H1 (cell line): ENCODE measurements at regions not wholly inside any gene's neighbourhood (a gene's known extent, or its start where the extent isn't known, plus 50 kb on each side); places are given as distances from the start of the nearest gene placed in this dataset.

Source experiments
- CTCF ChIA-PET: fragments of 300-600 bp; sonication (Branson Sonifier 250); formaldehyde crosslinking; loops from one replicate; lab custom pipeline; 2021; ENCODE audit not compliant: partially characterized antibody; lab: Charles Lee
- POLR2A ChIA-PET: fragments of 300-600 bp; sonication (Branson Sonifier 250); formaldehyde crosslinking; loops from one replicate; lab custom pipeline; 2021; ENCODE audit warnings: inconsistent platforms; ENCODE audit not compliant: partially characterized antibody; lab: Charles Lee
- DNase-seq, 2 experiments: peaks; one replicate each; pipeline versions ENCODE4 v3.0.0 to v3.0.0-alpha.2; 2010 to 2022; ENCODE audit warnings: low spot score in 2 of 2, low read depth in 1 of 2, mixed read lengths in 1 of 2
- FAIRE-seq: peaks from 2 replicates; lab custom pipeline; 2011; peaks lifted over from hg19 to GRCh38; lab: Jason Lieb, UNC
- H2AFZ ChIP-seq: 2 replicates; pipeline ENCODE4 v1.8.1; 2012; ENCODE audit warnings: low read length, inconsistent platforms
- H2AK5ac ChIP-seq: 2 replicates; pipeline ENCODE4 v1.6.1; 2013; ENCODE audit warnings: low read depth, low read length
- H2BK120ac ChIP-seq: replicated peaks from 2 replicates; pipeline ENCODE3; 2013; ENCODE audit warnings: low read depth, low read length, inconsistent platforms
- H2BK12ac ChIP-seq: 2 replicates; pipeline ENCODE4 v1.6.1; 2013; ENCODE audit warnings: low read depth, low read length
- H2BK15ac ChIP-seq: 2 replicates; pipeline ENCODE4 v1.6.1; 2013; ENCODE audit warnings: low read length
- H2BK20ac ChIP-seq: 2 replicates; pipeline ENCODE4 v1.6.1; 2013; ENCODE audit warnings: low read length
- H2BK5ac ChIP-seq: 2 replicates; pipeline ENCODE4 v1.6.1; 2013; ENCODE audit warnings: low read depth, low read length
- H3K14ac ChIP-seq: 2 replicates; pipeline ENCODE4 v1.6.1; 2013; ENCODE audit warnings: inconsistent platforms; ENCODE audit not compliant: insufficient read length
- H3K18ac ChIP-seq: 2 replicates; pipeline ENCODE4 v1.6.1; 2013; ENCODE audit warnings: low read length; ENCODE audit errors: extremely low read depth
- H3K23ac ChIP-seq: 2 replicates; pipeline ENCODE4 v1.6.1; 2013; ENCODE audit warnings: inconsistent platforms; ENCODE audit not compliant: insufficient read length
- H3K23me2 ChIP-seq: 2 replicates; pipeline ENCODE4 v1.6.1; 2013; ENCODE audit warnings: low read depth, low read length
- H3K27ac ChIP-seq: 2 replicates; pipeline ENCODE4 v1.6.1; 2011; ENCODE audit warnings: low read depth, low read length, inconsistent platforms
- H3K27me3 ChIP-seq, 4 experiments: replicated peaks in 1 of 4; 1 replicate in 1 of 4; 2 replicates in 3 of 4; pipeline versions ENCODE4 v1.6.1 to v1.8.1; 2011 to 2013; ENCODE audit warnings: low read length in 3 of 4, mild to moderate bottlenecking in 3 of 4, inconsistent platforms in 2 of 4, mixed read lengths in 2 of 4, moderate library complexity in 1 of 4; ENCODE audit not compliant: control insufficient read depth in 3 of 4, insufficient read depth in 3 of 4; ENCODE audit errors: extremely low read depth in 1 of 4
- H3K36me3 ChIP-seq, 4 experiments: 2 replicates each; pipeline versions ENCODE4 v1.6.1 to v1.8.1; 2011 to 2013; ENCODE audit warnings: mild to moderate bottlenecking in 4 of 4, low read length in 3 of 4, moderate library complexity in 2 of 4, control low read depth in 1 of 4, inconsistent platforms in 1 of 4; ENCODE audit not compliant: insufficient read depth in 4 of 4, control insufficient read depth in 2 of 4
- H3K4ac ChIP-seq: replicated peaks from 2 replicates; pipeline ENCODE3; 2013; ENCODE audit warnings: low read length, low read depth, mixed read lengths, inconsistent platforms; ENCODE audit not compliant: insufficient read length
- H3K4me1 ChIP-seq, 4 experiments: replicated peaks in 1 of 4; 1 replicate in 1 of 4; 2 replicates in 3 of 4; pipeline versions ENCODE4 v1.6.1 to v1.8.1; 2011 to 2013; ENCODE audit warnings: low read length in 3 of 4, inconsistent platforms in 2 of 4, mixed read lengths in 1 of 4; ENCODE audit not compliant: insufficient read depth in 4 of 4, control insufficient read depth in 3 of 4
- H3K4me2 ChIP-seq, 2 experiments: 2 replicates each; pipeline versions ENCODE4 v1.6.1 to v1.8.1; 2011 to 2013; ENCODE audit warnings: low read depth in 2 of 2, low read length in 2 of 2, control low read depth in 1 of 2, inconsistent platforms in 1 of 2, mild to moderate bottlenecking in 1 of 2; ENCODE audit not compliant: insufficient read depth in 1 of 2
- H3K4me3 ChIP-seq, 4 experiments: fragments of 200-600, 300-600 bp in 1 of 4; sonication (generic), shearing (Covaris generic), sonication (Bioruptor Twin) in 1 of 4; 2 replicates each; pipeline versions ENCODE4 v1.5.1 to v1.8.1; 2011 to 2016; ENCODE audit warnings: low read length in 4 of 4, low read depth in 3 of 4, control low read depth in 2 of 4, inconsistent platforms in 2 of 4, mild to moderate bottlenecking in 2 of 4, mixed read lengths in 1 of 4, moderate library complexity in 1 of 4; ENCODE audit not compliant: insufficient read depth in 2 of 4; ENCODE audit errors: extremely low read depth in 1 of 4
- H3K56ac ChIP-seq: replicated peaks from 2 replicates; pipeline ENCODE3; 2013; ENCODE audit warnings: low read depth, mild to moderate bottlenecking, mixed read lengths, low read length, inconsistent platforms; ENCODE audit not compliant: insufficient read length
- H3K79me1 ChIP-seq: 2 replicates; pipeline ENCODE4 v1.6.1; 2013; ENCODE audit warnings: low read depth, low read length, control low read depth
- H3K79me2 ChIP-seq, 2 experiments: 2 replicates each; pipeline versions ENCODE4 v1.6.1 to v1.8.1; 2012 to 2013; ENCODE audit warnings: low read length in 2 of 2, mild to moderate bottlenecking in 2 of 2, inconsistent platforms in 1 of 2; ENCODE audit not compliant: insufficient read depth in 2 of 2, control insufficient read depth in 1 of 2
- H3K9ac ChIP-seq, 4 experiments: replicated peaks in 1 of 4; 1 replicate in 1 of 4; 2 replicates in 3 of 4; pipeline versions ENCODE4 v1.6.1 to v1.8.1; 2011 to 2013; ENCODE audit warnings: low read depth in 3 of 4, low read length in 3 of 4, control low read depth in 2 of 4, mild to moderate bottlenecking in 2 of 4, moderate library complexity in 2 of 4, inconsistent platforms in 1 of 4; ENCODE audit errors: extremely low read depth in 1 of 4
- H3K9me3 ChIP-seq, 2 experiments: 2 replicates each; pipeline versions ENCODE4 v1.6.1 to v1.8.1; 2012 to 2013; ENCODE audit warnings: mild to moderate bottlenecking in 2 of 2, moderate library complexity in 2 of 2, control low read depth in 1 of 2, inconsistent platforms in 1 of 2, low read depth in 1 of 2, low read length in 1 of 2, mixed read lengths in 1 of 2; ENCODE audit not compliant: insufficient read depth in 2 of 2
- H4K20me1 ChIP-seq, 2 experiments: replicated peaks in 1 of 2; 2 replicates each; pipeline versions ENCODE3 to v1.8.1; 2011 to 2013; ENCODE audit warnings: inconsistent platforms in 2 of 2, low read length in 2 of 2, mild to moderate bottlenecking in 1 of 2; ENCODE audit not compliant: insufficient read depth in 2 of 2, control insufficient read depth in 1 of 2
- H4K5ac ChIP-seq: 2 replicates; pipeline ENCODE4 v1.6.1; 2013; ENCODE audit warnings: low read length, low read depth, mixed read lengths, inconsistent platforms; ENCODE audit not compliant: insufficient read length
- H4K8ac ChIP-seq: 2 replicates; pipeline ENCODE4 v1.8.0; 2013; ENCODE audit warnings: mild to moderate bottlenecking, moderate library complexity, low read length, inconsistent platforms; ENCODE audit not compliant: insufficient read depth; ENCODE audit errors: extremely low read depth
- H4K91ac ChIP-seq: replicated peaks from 2 replicates; pipeline ENCODE3; 2013; ENCODE audit warnings: low read length, mixed read lengths, inconsistent platforms; ENCODE audit not compliant: insufficient read length
- BCL11A ChIP-seq, 2 experiments: IDR thresholded peaks; one replicate each; pipeline ENCODE4 v1.6.1; 2011; ENCODE audit warnings: low read depth in 2 of 2, low read length in 2 of 2, mild to moderate bottlenecking in 2 of 2
- POLR2AphosphoS5 ChIP-seq: IDR thresholded peaks from 2 replicates; pipeline ENCODE4 v1.6.1; 2011; ENCODE audit warnings: low read depth, low read length
- RBBP5 ChIP-seq: IDR thresholded peaks from 2 replicates; pipeline ENCODE4 v1.7.1; 2012; ENCODE audit warnings: low read depth, mild to moderate bottlenecking, inconsistent platforms, low read length, moderate library complexity, borderline replicate concordance
- TEAD4 ChIP-seq: IDR thresholded peaks from 2 replicates; pipeline ENCODE4 v1.6.1; 2012; ENCODE audit warnings: low read depth, low read length, inconsistent platforms, mixed read lengths
- USF2 ChIP-seq: IDR thresholded peaks from 2 replicates; pipeline ENCODE4 v1.6.1; 2011; ENCODE audit warnings: low read length, improper control_type of control experiment
- WGBS, 2 experiments: shearing (Covaris generic) in 1 of 2; methylation state at CpG; one replicate each; pipeline versions ENCODE4 v1.1.6 to v1.1.7; 2013 to 2015; ENCODE audit warnings: low lambda C conversion rate in 2 of 2, mixed read lengths in 2 of 2, inconsistent platforms in 1 of 2, low coverage in 1 of 2, missing lambda C conversion rate in 1 of 2; ENCODE audit not compliant: insufficient replicate concordance in 2 of 2, insufficient coverage in 1 of 2, insufficient read length in 1 of 2; ENCODE audit errors: extremely low coverage in 1 of 2, missing lambda C conversion rate in 1 of 2; 5-methylcytosine and 5-hydroxymethylcytosine counted together

GRCh38 chr2:8524823-8525222, 157.0 kb upstream of the ID2 start:
- no peak for FAIRE-seq
- WGBS, 2 experiments: 95% methylated on average over 8 of the region's 8 CpGs; no CpG with 5 or more reads in 1 of the 2 experiments
- no peak for DNase-seq

More at GRCh38 chr2:8524823-8525222, 157.0 kb upstream of the ID2 start:
- Histone ChIP-seq H3K23me2 (no peaks in the 10 kb centered on the region), H3K14ac (no peak overlapping the region), H2BK5ac (no peak overlapping the region), H2BK15ac (peak overlapping the region; percentile 89; the same call in 1 of the 2 replicates), H3K4ac (no peak overlapping the region), H3K4me1 (peaks cover 0 to 14% (median 8%) of the 10 kb centered on the region in 4 experiments; a peak in 6 of 7 replicates), H3K27ac (no peak overlapping the region), H2BK12ac (no peak overlapping the region), H2AFZ (no peak overlapping the region), H3K79me1 (no peaks in the 10 kb centered on the region), H3K18ac (no peak overlapping the region), H4K91ac (no peak overlapping the region), H4K20me1 (no peaks in the 10 kb centered on the region), H3K79me2 (no peaks in the 10 kb centered on the region), H4K5ac (no peak overlapping the region), H3K27me3 (no peaks in the 10 kb centered on the region; a peak in 1 of 7 replicates), H3K23ac (no peak overlapping the region), H3K56ac (no peak overlapping the region), H2AK5ac (no peak overlapping the region), H3K4me2 (no peak overlapping the region), H2BK120ac (no peak overlapping the region), H2BK20ac (no peak overlapping the region), H3K4me3 (no peak overlapping the region), H3K36me3 (no peaks in the 10 kb centered on the region), H3K9ac (no peak overlapping the region), H3K9me3 (no peaks in the 10 kb centered on the region), H4K8ac (no peak overlapping the region)
- ChIA-PET CTCF (interaction anchor here (0.6 to 1.7 kb wide), 3 partner anchors 10 to 23 kb away, joined by 3 to 4 read pairs (median 3); no protein-coding TSS in a partner anchor), POLR2A (no interaction called here)
- TF ChIP-seq RBBP5 (no peak), USF2 (no peak), TEAD4 (no peak), BCL11A (IDR thresholded peaks at IDR 0.05; ENCODE audit: low read depth in 2 of 2, low read length in 2 of 2) (no peak), POLR2AphosphoS5 (no peak)
